ENCODE measurements at regions not wholly inside any gene's neighbourhood (a gene's known extent, or its start where the extent isn't known, plus 50 kb on each side); places are given as distances from the start of the nearest gene placed in this dataset.
"Not testable (repeated sequence)": the region's sequence is repeated elsewhere in the genome, so short reads cannot be mapped to it uniquely, and the experiment has no call there.

GRCh38 chr2:45103351-45104345 is 94.4 kb upstream of the SIX2 start:
- intact Hi-C loops (cut with DNase I) = no loop called here
- ATAC-seq (no peak), DNase-seq (ENCODE audit: low spot score) (no peak)

GRCh38 chr2:45102579-45103117 is 93.4 kb upstream of the SIX2 start:
- intact Hi-C loops (cut with DNase I) = no loop called here
- ATAC-seq = no peak
- DNase-seq (ENCODE audit: low spot score) = no peak

GRCh38 chr2:45102141-45102540 is 92.9 kb upstream of the SIX2 start:
- DNase-seq (ENCODE audit: low spot score) (no peak), ATAC-seq (no peak)
- intact Hi-C loops (cut with DNase I) = no loop called here

- ATAC-seq = no peak
- no peak for DNase-seq (ENCODE audit: low spot score)
- intact Hi-C loops (cut with DNase I) = no loop called here
Measured at GRCh38 chr2:45096996-45097395, 87.7 kb upstream of the SIX2 start.

- intact Hi-C loops (cut with DNase I); DNase-seq (ENCODE audit: low spot score); ATAC-seq: not testable (repeated sequence)
Measured at GRCh38 chr2:45096038-45096437, 86.8 kb upstream of the SIX2 start.

- no peak for ATAC-seq
Measured at GRCh38 chr2:45093663-45094062, 84.4 kb upstream of the SIX2 start.

GRCh38 chr2:45093181-45093580 is 83.9 kb upstream of the SIX2 start:
- ATAC-seq (no peak), DNase-seq (ENCODE audit: low spot score) (no peak)
- intact Hi-C loops (cut with DNase I) = no loop called here

More at GRCh38 chr2:45093663-45094062, 84.4 kb upstream of the SIX2 start:
- DNase-seq (ENCODE audit: low spot score) = no peak
- intact Hi-C loops (cut with DNase I) = no loop called here

GRCh38 chr2:45089554-45090261 is 80.5 kb upstream of the SIX2 start:
- no peak for ATAC-seq
- intact Hi-C loops (cut with DNase I) = no loop called here
- no peak for DNase-seq (ENCODE audit: low spot score)

- intact Hi-C loops (cut with DNase I) = no loop called here
- no peak for DNase-seq (ENCODE audit: low spot score)
- ATAC-seq = no peak
Measured at GRCh38 chr2:45085487-45085886, 76.2 kb upstream of the SIX2 start.

- intact Hi-C loops (cut with DNase I) = no loop called here
- ATAC-seq (no peak), DNase-seq (ENCODE audit: low spot score) (no peak)
Measured at GRCh38 chr2:45084361-45085020, 75.2 kb upstream of the SIX2 start.

GRCh38 chr2:45083175-45083574 is 73.9 kb upstream of the SIX2 start:
- intact Hi-C loops (cut with DNase I) = no loop called here

GRCh38 chr2:45074713-45075112 is 65.5 kb upstream of the SIX2 start:
- intact Hi-C loops (cut with DNase I) = no loop called here
- DNase-seq (ENCODE audit: low spot score) (no peak), ATAC-seq (no peak)

More at GRCh38 chr2:45083175-45083574, 73.9 kb upstream of the SIX2 start:
- no peak for DNase-seq (ENCODE audit: low spot score)
- ATAC-seq = no peak

GRCh38 chr2:45072862-45073237 is 63.6 kb upstream of the SIX2 start:
- no peak for ATAC-seq
- no peak for DNase-seq (ENCODE audit: low spot score)
- intact Hi-C loops (cut with DNase I) = no loop called here

- intact Hi-C loops (cut with DNase I) = no loop called here
- no peak for DNase-seq (ENCODE audit: low spot score)
- ATAC-seq = no peak
Measured at GRCh38 chr2:45072064-45072861, 63.0 kb upstream of the SIX2 start.

GRCh38 chr2:45070113-45070652 is 60.9 kb upstream of the SIX2 start:
- intact Hi-C loops (cut with DNase I) = no loop called here
- DNase-seq (ENCODE audit: low spot score) = no peak
- no peak for ATAC-seq

GRCh38 chr2:45069684-45070083 is 60.4 kb upstream of the SIX2 start:
- intact Hi-C loops (cut with DNase I) = no loop called here
- ATAC-seq (no peak), DNase-seq (ENCODE audit: low spot score) (no peak)

- intact Hi-C loops (cut with DNase I) = no loop called here
- DNase-seq (ENCODE audit: low spot score) (no peak), ATAC-seq (no peak)
Measured at GRCh38 chr2:45068571-45069140, 59.4 kb upstream of the SIX2 start.

Data from sciatic nerve (tissue), 2 donors.